NCI-H82 (cell line): ENCODE measurements at regions not wholly inside any gene's neighbourhood (a gene's known extent, or its start where the extent isn't known, plus 50 kb on each side); places are given as distances from the start of the nearest gene placed in this dataset.
A peak's percentile ranks its signal among the peaks of the same experiment; 100 is the strongest.
"Not testable (repeated sequence)": the region's sequence is repeated elsewhere in the genome, so short reads cannot be mapped to it uniquely, and the experiment has no call there.

Experiments used
- DNase-seq: peaks from one replicate; lab custom pipeline; 2025; lab: John Stamatoyannopoulos, UW

- DNase-seq: not testable (repeated sequence)
These were observed 198.5 kb downstream of the LRRC70 start for GRCh38 chr5:62777081-62777480.

DNA sequence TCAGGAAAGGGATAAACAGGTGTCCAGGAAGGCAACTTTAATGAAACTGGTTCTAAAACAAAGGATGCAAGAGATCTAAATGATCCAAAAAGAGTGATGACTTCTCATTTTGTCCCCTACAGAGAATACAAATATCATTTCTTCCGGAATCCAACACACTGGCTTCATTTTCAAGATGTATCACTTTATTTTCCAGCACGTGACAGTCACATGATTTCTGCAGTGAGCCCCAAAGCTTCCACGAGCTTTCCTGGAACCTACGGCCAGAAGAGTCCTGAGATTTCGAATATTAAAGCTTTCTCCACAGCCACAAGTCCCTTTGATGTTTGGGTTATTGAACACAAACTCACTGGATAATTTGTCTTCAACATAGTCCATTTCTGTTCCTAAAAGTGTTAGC lies 198.0 kb downstream of the LRRC70 start:
- DNase-seq: not testable (repeated sequence)

GRCh38 chr5:62773460-62773859 lies 194.8 kb downstream of the LRRC70 start:
- DNase-seq: no peak

- DNase-seq: no peak
These were observed 192.7 kb downstream of the LRRC70 start for GRCh38 chr5:62771341-62771740.

DNA sequence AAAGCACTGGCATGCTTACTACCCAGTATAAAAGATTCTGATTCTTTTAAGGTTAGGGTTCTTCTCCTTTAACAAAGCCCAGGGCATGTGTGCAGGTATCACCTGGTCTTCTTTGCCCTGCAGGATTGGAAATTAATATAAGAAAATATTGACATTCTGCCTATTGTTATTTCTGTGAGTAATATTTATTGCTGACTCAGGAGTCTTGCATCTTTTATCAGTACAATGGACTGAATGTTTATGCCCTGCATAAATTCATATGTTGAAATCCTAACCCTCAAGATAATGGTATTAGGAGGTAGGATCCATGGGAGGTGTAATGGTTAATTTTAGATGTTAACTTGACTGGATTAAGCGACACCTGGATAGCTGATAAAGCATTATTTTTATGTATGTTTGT lies 189.0 kb downstream of the LRRC70 start:
- DNase-seq: no peak

- no peak for DNase-seq
These were observed 188.5 kb downstream of the LRRC70 start for GRCh38 chr5:62767077-62767476.

DNA sequence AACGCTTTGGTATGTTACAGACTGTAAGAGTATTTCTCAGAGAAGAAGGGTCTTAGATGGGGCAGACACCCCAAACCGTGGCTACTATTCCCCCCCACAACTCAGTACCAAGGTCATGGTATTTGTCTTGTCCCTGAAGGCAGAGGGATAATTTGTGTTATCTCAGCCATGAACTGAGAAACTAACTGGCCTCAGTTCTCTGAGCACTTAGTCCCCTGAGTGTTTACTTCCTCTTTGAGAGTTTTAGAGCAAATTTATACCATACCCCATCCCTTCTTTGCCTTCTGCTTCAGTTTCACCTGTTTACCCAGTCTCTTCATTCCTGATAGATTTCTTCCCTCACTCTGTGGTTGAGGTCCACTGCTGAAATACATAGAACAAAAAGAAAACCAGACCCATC lies 183.9 kb downstream of the LRRC70 start:
- DNase-seq: no peak

DNA sequence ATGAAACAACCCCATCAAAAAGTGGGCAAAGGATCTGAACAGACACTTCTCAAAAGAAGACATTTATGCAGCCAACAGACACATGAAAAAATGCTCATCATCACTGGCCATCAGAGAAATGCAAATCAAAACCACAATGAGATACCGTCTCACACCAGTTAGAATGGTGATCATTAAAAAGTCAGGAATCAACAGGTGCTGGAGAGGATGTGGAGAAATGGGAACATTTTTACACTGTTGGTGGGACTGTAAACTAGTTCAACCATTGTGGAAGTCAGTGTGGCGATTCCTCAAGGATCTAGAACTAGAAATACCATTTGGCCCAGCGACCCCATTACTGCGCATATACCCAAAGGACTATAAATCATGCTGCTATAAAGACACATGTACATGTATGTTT lies 179.1 kb downstream of the LRRC70 start:
- not testable (repeated sequence) for DNase-seq

GRCh38 chr5:62752998-62753367 lies 174.4 kb downstream of the LRRC70 start:
- not testable (repeated sequence) for DNase-seq

- DNase-seq: not testable (repeated sequence)
These were observed 173.7 kb downstream of the LRRC70 start for GRCh38 chr5:62752056-62752997.

DNA sequence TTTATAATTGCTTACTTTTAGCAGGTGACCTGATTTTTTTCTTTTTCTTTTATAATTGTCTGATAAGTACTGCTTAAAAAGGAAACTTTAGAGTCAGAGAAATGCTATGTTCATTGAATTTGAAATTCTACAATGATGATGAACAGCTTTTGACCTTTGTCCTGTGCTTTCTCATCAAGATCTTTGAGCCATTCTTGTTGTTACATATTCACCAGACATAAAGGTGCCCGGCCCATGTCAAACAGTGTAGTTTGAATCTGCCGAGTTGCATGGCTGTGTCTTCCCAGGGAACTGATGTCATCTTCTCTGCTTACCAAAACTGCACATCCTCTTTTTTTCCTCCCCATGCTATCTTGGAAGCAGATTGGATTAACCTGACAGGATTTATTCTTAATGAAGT lies 163.6 kb downstream of the LRRC70 start:
- DNase-seq: no peak

DNA sequence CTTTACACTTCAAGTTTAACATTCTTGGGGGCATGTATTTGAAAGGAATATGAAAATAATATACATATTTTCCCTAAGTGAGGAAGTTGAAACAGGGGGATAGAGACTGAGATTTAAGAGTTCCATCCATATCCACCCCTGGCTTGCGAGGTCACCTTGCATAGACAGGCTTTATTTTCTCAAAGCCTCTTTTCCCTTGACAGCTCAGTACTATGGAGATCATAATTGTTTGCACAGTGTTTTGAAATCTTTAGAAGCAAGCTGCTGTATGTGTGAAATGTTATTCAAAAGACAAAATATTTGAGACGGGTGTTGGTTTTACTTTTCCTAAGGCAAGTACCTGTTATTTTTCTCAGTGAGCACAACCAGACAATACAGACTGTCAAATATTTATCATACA lies 163.1 kb downstream of the LRRC70 start:
- no peak for DNase-seq

GRCh38 chr5:62737766-62738165 lies 159.1 kb downstream of the LRRC70 start:
- no peak for DNase-seq

- no peak for DNase-seq
These were observed 154.1 kb downstream of the LRRC70 start for GRCh38 chr5:62732677-62733121.

- no peak for DNase-seq
These were observed 152.4 kb downstream of the LRRC70 start for GRCh38 chr5:62731022-62731421.

DNA sequence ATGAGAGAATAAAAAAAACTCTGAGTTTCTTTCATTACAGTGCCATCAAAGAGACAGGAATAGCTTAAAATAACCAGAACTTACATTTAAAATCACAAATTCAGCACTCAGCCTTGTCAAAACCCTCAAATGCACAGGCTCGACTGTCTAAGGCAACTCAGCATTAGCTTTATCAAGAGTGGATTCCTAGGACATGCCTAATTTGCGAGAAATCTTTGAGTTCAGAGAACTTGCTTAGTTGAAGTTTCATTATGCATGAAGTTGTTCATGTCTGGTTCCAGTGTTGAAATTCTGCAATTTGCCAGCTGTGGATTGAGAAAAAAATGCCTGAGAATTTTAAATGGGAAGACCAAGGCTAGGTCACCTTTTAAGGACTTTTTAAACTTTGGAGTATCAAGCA lies 151.1 kb downstream of the LRRC70 start:
- no peak for DNase-seq

- DNase-seq: no peak
These were observed 149.2 kb downstream of the LRRC70 start for GRCh38 chr5:62727861-62728260.

GRCh38 chr5:62727184-62727583 lies 148.6 kb downstream of the LRRC70 start:
- no peak for DNase-seq

- no peak for DNase-seq
These were observed 143.7 kb downstream of the LRRC70 start for GRCh38 chr5:62722360-62722759.

DNA sequence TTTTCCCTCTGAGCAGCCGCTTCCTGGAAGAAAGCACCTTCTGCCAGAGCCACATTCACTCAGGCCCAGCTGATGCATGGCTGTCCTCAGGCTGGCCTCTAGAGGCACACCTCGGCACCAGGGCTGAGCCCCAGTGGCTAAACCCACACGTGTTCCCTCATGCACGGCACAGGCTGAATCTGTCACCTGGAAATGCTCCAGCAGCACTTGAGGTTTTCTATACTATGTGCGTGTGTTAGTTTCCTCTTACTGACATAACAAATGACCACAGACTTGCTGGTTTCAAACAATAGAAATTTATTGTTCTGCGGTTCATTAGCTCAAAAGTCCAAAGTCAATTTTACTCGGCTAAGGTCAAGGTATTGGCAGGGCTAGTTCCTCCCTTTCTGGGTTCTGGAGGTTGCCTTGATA lies 141.4 kb downstream of the LRRC70 start:
- DNase-seq: peak; percentile 50

GRCh38 chr5:62719061-62719720 lies 140.6 kb downstream of the LRRC70 start:
- DNase-seq: no peak

- DNase-seq: no peak
These were observed 139.7 kb downstream of the LRRC70 start for GRCh38 chr5:62718324-62718723.

DNA sequence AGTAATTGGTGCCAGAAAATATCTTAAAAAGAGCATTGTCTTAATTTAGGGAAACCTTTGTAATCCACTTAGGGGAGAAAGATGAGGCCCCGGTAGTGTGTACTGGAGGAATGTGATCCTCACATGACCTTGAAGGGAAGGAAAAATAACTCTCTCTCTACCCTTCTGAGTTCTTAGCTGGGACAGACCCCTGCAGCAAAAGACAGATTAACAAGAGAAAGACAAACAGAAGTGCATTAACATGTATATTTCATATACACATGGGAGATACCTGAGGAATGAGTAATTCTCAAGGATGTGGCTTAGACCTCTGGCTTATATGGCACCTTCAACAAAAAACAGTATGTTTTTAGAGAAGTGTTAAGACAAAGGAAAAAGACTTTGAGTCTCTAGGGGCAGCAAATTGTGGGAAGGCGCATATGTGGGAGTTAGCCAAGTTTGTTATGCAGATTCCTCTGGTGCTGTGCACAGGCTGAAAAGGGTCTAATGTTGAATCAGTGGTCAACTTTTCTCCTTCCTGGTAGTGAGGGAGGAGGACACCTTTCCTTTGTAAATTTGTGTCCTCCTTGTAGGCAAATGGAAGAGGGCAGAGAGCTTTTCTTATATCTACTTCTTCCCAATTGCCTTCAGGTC lies 138.8 kb downstream of the LRRC70 start:
- DNase-seq: no peak
